ENCODE measurements at regions not wholly inside any gene's neighbourhood (a gene's known extent, or its start where the extent isn't known, plus 50 kb on each side); places are given as distances from the start of the nearest gene placed in this dataset.
"Not testable (repeated sequence)": the region's sequence is repeated elsewhere in the genome, so short reads cannot be mapped to it uniquely, and the experiment has no call there.

DNA sequence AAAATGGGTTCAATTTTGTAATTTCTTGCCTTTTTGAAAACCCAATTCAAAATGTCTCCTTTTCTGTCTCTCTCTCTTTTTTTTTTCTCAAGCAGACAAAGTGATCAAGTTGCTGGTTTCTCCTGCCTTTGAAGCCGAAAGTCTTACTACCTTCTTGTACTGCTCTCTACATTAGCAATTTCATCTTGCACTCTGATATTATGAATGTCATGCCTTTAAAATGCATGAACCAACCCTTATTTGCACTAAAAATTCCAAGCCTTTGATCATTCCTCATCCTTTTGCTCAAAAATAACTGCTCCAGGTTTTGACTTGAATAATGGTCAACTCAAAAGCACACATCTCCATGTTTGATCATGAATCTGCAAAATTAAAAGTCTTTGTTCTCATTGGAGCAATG, 125.2 kb downstream of the CETN3 start:
- no peak for DNase-seq

- no peak for DNase-seq
These were observed 130.5 kb downstream of the CETN3 start for GRCh38 chr5:90279091-90279490.

- no peak for DNase-seq
These were observed 135.3 kb downstream of the CETN3 start for GRCh38 chr5:90274216-90274615.

DNA sequence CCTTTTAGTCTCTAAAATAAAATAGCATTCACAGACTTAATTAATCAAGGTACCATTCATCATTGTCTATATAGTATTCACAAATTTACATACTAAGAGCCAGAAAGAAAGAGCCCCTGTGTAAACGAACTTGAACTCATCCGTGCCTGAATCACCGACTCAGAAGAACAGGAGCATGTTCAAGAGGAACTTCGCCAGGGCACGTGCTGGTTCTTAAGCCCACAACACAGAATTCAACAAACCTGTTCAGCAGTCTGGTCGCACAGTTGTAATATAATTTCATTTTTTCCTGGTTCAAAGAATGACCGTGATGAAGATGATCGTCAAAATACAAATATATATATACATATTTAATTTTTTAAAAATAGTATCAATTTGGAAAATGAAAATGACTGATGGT, 141.9 kb downstream of the CETN3 start:
- no peak for DNase-seq

DNA sequence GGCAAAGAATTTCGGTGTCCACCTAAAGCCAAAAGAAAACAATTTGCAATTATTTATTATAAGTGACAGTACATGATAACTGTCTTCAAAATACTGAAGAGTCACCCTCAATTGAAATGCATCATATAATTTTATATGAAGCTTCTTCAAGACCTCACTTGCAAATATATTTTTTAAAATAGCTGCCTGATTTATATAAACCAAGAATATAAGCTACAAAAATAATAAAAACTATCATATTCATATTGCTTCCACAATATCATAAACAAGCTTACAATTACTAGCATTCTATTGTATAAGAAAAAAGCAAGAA, 144.1 kb downstream of the CETN3 start:
- DNase-seq: no peak

DNA sequence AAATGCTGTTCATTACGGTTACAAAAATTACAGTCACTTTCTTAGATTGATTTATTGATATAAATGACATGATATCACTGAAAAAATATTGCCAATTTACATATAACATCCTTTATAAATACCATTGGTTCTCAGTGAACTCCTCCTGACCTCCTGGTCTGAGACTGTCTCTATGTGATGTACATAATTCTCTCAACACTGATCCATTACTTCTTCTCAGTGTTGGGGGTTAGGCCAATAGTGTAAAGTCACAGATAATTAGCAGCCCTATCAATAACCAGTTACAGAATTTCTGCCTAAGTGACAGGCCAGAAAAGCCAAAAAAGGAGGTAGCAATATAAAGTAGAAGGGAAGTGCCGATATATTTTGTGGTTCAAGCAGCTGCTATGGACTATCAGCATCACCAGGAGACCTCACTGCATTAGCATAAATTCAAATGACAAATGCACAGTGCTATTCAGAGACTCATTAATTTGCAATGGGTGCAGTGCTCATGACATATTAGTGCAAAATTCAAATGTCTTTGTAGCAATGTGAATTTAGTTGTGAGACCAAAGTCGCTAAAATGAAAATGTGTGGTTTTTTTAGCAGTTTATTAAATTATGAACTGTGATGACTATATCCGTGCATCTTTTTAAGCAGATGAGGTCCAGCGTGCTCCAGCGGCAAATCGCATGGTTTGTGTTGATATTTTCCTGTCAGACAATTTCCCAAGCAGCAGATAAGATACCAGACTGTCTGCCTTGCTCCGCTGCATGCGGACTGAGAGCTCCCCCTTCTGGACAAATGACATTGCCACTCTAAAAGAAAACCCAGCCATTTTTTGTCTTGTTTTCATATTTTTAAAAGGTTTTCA, 144.6 kb downstream of the CETN3 start:
- DNase-seq: peak; percentile 34 to 42

GRCh38 chr5:90263102-90263820, 146.3 kb downstream of the CETN3 start:
- no peak for DNase-seq

DNA sequence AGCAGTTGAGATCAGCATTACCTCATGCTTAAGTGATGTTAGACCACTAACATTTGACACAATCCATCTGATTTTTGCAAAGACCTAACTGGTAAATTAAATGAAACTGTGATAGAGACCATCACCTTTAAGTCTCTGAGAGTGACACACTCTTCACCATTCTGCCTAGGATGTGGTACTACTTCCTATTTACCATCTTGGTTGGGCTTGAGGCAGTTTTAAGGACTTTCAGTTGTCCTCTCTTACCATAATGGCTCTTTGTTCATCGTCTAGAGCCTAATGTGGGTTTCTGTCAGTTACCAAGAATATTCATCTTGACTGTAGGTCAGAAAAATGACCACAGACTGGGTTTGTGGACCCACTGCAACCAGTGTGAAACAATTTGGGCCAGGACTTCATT, 158.1 kb downstream of the CETN3 start:
- DNase-seq: no peak

DNA sequence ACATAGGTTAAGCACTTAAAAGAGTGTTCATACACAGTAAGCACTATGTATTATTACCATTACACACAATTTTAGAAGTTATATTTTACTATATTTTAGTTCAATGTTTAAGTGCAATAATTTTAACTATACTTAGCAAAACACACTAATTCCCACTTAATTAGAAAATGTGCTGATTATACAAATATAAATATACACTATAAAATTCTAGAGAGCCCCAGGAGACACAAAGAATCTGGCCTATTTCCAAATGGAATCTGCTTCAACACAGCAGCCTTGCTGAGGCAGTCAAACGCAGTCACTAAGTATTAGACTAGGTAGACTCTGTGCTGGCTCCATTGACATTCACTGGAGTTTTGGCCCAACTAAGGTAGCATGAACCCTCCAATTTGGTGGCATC, 160.9 kb downstream of the CETN3 start:
- DNase-seq: no peak

- not testable (repeated sequence) for DNase-seq
These were observed 165.7 kb downstream of the CETN3 start for GRCh38 chr5:90243848-90244247.

- no peak for DNase-seq
These were observed 176.1 kb downstream of the CETN3 start for GRCh38 chr5:90233476-90233875.

DNA sequence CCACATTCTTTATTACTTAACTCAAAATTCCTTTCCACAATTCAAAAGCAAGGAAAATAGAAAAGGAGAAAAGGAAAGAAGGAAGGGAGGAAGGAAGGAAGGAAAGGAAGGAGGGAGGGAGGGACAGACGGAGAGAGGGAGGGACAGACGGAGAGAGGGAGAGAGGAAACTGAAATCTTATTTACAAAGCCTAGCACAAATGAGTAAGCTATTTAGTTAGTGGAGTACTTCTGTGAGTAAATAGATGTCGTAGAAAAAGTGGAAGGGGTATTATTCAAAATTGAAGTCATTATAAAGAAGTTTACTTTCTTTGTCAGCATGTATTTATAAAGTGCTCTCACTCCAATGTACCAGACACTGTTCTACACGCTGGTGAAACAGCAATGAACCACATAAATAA, 177.9 kb downstream of the CETN3 start:
- DNase-seq: no peak

DNA sequence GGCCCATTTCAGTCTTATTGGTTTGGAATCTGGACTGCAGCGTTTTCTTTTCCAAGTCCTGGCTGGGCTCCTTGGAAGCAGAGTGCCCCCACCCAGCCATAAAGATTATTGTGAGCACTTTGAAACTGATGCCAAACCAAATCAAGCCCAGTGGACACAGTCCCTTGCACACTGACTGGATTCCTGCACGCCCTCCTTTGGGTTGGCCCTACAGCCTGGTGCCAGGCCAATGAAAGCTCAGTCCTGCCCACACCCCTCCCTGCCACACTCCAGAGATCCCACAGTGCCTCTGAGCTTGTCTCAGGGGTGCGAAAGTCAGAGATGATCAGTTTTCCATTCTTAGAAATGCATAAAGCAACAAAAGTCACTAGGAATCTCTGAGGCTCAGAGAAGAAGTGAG, 181.9 kb downstream of the CETN3 start:
- no peak for DNase-seq

DNA sequence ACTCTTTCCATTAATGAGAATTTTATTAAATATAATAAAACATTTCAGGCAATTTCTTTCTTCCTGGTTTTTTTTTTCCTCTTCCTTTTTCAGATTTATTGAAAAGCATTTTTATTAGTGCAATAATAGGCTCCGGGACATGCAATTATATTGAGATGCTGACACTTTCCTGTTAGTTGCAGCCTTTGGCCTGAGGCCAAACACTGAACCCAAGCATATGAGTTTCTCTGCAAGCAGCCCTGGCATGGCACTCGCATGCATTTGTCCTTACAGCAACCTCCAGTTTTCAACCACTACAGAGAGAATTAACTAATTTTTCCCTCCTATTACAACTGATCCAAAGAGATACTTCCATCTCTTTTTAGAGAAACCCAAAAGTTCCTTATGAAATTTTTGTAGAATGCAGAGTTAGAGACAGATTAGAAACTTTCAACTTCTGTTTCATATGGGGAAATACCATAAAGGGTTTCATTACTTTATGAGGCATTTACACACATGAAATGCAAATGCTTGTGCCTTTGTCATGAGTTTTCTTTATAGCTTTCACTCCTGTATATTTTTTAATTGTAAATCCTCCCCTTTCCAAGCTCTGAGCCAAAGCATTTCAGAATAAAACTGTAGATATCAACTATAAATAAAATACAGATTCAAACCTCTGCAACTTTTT, 183.0 kb downstream of the CETN3 start:
- no peak for DNase-seq

GRCh38 chr5:90224342-90224741, 185.2 kb downstream of the CETN3 start:
- DNase-seq: no peak

- no peak for DNase-seq
These were observed 185.8 kb downstream of the CETN3 start for GRCh38 chr5:90223756-90224155.

GRCh38 chr5:90221951-90222350, 187.6 kb downstream of the CETN3 start:
- DNase-seq: no peak

GRCh38 chr5:90220554-90220953, 189.0 kb downstream of the CETN3 start:
- no peak for DNase-seq

DNA sequence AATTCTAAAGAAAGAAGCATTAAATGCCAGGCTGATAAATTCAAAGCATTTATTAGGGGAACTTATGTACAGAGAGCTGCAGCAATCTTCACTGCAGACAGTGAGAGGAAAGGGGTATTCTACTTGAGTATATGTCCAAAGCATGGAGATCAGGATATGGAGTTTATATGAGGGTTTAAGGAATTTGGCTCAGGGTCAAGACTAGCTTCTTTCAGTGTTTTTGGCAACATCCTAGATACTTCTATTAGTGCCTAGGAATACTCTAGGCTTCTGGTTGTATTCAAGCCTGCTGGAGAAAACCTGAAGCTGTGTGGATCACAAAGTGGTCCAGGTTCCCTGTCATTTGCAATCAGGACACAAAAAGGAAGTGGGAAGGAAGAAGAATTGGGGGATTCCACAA, 194.6 kb downstream of the CETN3 start:
- DNase-seq: no peak

- not testable (repeated sequence) for DNase-seq
These were observed 201.2 kb downstream of the CETN3 start for GRCh38 chr5:90208323-90208722.

DNA sequence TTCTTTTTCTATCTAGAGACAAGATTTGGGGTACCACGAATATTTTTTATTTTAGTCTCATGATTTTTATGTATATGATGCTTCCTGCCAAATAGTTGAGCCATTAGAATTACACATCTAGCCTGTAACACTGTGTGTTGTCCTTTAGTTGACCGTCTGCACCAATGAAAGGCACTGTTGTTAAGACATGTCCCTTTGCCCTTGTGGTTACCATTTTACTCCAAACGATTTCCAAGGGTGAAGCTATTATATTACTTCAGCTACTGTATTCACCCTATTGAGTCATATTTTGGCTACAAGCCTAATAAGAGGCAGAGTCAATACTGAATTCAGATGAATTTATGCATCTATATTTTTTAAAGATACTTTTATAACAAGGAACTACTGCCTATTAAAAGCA, 207.6 kb downstream of the CETN3 start:
- no peak for DNase-seq

- DNase-seq: no peak
These were observed 216.3 kb downstream of the CETN3 start for GRCh38 chr5:90193185-90193822.

GRCh38 chr5:90191352-90192045, 218.1 kb downstream of the CETN3 start:
- DNase-seq: no peak

Data from CD4-positive, alpha-beta T cell treated with Interleukin-1 beta for 1 hour (primary cell).